ENCODE measurements at regions not wholly inside any gene's neighbourhood (a gene's known extent, or its start where the extent isn't known, plus 50 kb on each side); places are given as distances from the start of the nearest gene placed in this dataset.

DNA sequence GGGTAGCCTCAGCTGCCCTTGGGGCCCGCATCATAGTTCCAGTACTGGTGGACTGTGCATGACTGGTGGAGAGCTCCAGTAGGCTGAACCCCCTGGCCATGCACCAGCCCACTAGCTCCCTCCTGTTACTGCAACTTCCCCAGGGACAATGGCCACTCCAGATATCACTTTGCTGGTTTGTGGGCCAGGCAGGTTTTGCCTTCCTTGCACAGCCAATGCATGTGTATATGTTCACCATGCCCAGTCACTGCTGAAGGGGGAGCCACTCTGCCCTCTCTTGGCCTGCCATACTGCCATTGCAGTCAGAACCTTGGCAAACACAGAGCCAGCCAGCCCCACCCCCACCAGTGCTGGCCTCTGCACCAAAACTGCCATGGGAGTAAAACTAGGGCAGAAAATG, 2095.3 kb upstream of the RAG2 start:
- TF ChIP-seq HDAC2 (IDR thresholded peaks at IDR 0.05) (no peak), ZNF24 (IDR thresholded peaks at IDR 0.05) (no peak), JUNB (IDR thresholded peaks at IDR 0.05) (no peak), CTCF (IDR thresholded peaks at IDR 0.05 in 2 of 3, conservative IDR thresholded peaks at IDR 0.05 in 1 of 3; ENCODE audit: control insufficient read depth in 2 of 3, extremely low read depth in 1 of 3, insufficient read depth in 1 of 3, low read depth in 3 of 3, low read length in 3 of 3) (no peak), SRF (IDR thresholded peaks at IDR 0.05; ENCODE audit: low read depth in 2 of 2, low read length in 2 of 2) (no peak)
- TF ChIP-seq, protein P1, sequence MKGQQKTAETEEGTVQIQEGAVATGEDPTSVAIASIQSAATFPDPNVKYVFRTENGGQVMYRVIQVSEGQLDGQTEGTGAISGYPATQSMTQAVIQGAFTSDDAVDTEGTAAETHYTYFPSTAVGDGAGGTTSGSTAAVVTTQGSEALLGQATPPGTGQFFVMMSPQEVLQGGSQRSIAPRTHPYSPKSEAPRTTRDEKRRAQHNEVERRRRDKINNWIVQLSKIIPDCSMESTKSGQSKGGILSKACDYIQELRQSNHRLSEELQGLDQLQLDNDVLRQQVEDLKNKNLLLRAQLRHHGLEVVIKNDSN (IDR thresholded peaks at IDR 0.05; ENCODE audit: borderline replicate concordance, extremely low read length, insufficient read depth, low read depth, low read length) = no peak
- TF ChIP-seq, protein P2, sequence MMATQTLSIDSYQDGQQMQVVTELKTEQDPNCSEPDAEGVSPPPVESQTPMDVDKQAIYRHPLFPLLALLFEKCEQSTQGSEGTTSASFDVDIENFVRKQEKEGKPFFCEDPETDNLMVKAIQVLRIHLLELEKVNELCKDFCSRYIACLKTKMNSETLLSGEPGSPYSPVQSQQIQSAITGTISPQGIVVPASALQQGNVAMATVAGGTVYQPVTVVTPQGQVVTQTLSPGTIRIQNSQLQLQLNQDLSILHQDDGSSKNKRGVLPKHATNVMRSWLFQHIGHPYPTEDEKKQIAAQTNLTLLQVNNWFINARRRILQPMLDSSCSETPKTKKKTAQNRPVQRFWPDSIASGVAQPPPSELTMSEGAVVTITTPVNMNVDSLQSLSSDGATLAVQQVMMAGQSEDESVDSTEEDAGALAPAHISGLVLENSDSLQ (IDR thresholded peaks at IDR 0.05) = no peak
- TF ChIP-seq, protein P3, sequence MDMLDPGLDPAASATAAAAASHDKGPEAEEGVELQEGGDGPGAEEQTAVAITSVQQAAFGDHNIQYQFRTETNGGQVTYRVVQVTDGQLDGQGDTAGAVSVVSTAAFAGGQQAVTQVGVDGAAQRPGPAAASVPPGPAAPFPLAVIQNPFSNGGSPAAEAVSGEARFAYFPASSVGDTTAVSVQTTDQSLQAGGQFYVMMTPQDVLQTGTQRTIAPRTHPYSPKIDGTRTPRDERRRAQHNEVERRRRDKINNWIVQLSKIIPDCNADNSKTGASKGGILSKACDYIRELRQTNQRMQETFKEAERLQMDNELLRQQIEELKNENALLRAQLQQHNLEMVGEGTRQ (IDR thresholded peaks at IDR 0.05; ENCODE audit: borderline replicate concordance, low read depth, low read length) = no peak

Measured in GM12878 (cell line).